Endothelial cell (in vitro differentiated cells): ENCODE measurements at regions not wholly inside any gene's neighbourhood (a gene's known extent, or its start where the extent isn't known, plus 50 kb on each side); places are given as distances from the start of the nearest gene placed in this dataset.

Source experiments
- DNase-seq: peaks from one replicate; pipeline ENCODE4 v3.0.0; 2021; ENCODE audit warnings: low spot score
- H3K27ac Mint-ChIP-seq: one replicate; pipeline ENCODE4 v1.8.0; 2021; ENCODE audit warnings: mixed read lengths, inconsistent platforms; ENCODE audit not compliant: unreplicated experiment
- H3K27me3 Mint-ChIP-seq: one replicate; pipeline ENCODE4 v1.8.0; 2021; ENCODE audit warnings: mild to moderate bottlenecking, moderate library complexity, mixed read lengths, inconsistent platforms; ENCODE audit not compliant: unreplicated experiment
- H3K36me3 Mint-ChIP-seq: one replicate; pipeline ENCODE4 v1.8.0; 2021; ENCODE audit warnings: mild to moderate bottlenecking, low read depth, mixed read lengths, inconsistent platforms; ENCODE audit not compliant: unreplicated experiment
- H3K4me1 Mint-ChIP-seq: one replicate; pipeline ENCODE4 v1.8.0; 2021; ENCODE audit warnings: mild to moderate bottlenecking, mixed read lengths, inconsistent platforms; ENCODE audit not compliant: unreplicated experiment
- H3K4me3 Mint-ChIP-seq: one replicate; pipeline ENCODE4 v1.8.0; 2021; ENCODE audit warnings: mild to moderate bottlenecking, mixed read lengths, inconsistent platforms; ENCODE audit not compliant: unreplicated experiment
- H3K9me3 Mint-ChIP-seq: one replicate; pipeline ENCODE4 v1.8.0; 2021; ENCODE audit warnings: mixed read lengths, inconsistent platforms; ENCODE audit not compliant: unreplicated experiment
- TF ChIP-seq, protein P1 (sequence below): fragments of 200-600 bp; sonication (generic); IDR thresholded peaks from one replicate; pipeline ENCODE4 v1.5.0; 2021; ENCODE audit warnings: antibody characterized with exemption; ENCODE audit not compliant: unreplicated experiment

DNA sequence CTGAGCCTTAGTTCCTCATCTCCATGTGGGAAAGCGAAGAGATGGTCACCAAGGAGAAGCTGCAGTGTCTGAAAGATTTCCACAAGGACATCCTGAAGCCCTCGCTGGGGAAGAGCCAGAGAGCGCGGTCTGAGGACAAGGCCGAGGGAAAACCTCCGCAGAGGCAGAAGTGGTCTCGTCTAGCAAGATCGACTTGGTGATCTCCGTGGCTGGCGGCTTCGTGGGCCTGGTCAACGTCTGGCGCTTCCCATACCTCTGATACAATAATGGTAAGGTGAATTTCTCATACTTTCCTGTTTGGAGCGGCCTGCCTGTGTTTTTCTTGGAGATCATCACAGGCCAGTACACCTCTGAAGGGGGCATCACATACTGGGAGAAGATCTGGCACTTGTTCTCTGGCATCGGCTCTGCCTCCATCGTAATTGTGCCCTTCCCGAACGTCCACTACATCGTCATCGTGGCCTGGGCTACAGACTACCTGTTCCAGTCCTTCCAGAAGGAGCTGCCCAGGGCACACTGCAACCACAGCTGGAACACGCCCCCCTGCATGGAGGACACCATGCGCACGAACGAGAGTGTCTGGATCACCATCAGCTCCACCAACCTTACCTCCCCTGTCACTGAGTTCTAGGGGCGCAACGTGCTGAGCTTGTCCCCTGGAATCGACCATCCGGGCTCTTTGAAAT is 841.1 kb upstream of the TMPRSS15 start:
- Mint-ChIP-seq H3K9me3 (no peaks in the 10 kb centered on the region), H3K27ac (no peak overlapping the region), H3K27me3 (no peaks in the 10 kb centered on the region), H3K4me3 (no peak overlapping the region), H3K4me1 (no peaks in the 10 kb centered on the region), H3K36me3 (no peaks in the 10 kb centered on the region)
- no peak for DNase-seq
- TF ChIP-seq, protein P1, sequence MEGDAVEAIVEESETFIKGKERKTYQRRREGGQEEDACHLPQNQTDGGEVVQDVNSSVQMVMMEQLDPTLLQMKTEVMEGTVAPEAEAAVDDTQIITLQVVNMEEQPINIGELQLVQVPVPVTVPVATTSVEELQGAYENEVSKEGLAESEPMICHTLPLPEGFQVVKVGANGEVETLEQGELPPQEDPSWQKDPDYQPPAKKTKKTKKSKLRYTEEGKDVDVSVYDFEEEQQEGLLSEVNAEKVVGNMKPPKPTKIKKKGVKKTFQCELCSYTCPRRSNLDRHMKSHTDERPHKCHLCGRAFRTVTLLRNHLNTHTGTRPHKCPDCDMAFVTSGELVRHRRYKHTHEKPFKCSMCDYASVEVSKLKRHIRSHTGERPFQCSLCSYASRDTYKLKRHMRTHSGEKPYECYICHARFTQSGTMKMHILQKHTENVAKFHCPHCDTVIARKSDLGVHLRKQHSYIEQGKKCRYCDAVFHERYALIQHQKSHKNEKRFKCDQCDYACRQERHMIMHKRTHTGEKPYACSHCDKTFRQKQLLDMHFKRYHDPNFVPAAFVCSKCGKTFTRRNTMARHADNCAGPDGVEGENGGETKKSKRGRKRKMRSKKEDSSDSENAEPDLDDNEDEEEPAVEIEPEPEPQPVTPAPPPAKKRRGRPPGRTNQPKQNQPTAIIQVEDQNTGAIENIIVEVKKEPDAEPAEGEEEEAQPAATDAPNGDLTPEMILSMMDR, result no peak

DNA sequence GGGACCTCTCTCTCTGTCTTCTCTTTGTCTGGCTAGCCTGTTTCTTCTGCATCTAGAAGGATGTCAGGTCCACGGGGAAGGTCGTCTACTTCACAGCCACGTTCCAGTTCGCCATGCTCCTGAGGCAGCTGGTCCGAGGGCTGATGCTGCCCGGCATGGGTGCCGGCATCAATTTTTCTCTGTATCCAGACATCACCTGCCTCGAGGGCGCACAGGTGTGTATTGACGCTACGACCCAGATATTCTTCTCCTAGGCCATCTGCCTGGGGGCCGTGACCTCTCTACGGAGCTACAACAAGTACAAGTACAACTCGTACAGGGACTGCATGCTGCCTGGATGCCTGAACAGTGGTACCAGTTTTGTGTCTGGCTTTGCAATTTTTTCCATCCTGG is 841.6 kb upstream of the TMPRSS15 start:
- Mint-ChIP-seq H3K36me3 (no peaks in the 10 kb centered on the region), H3K4me3 (no peak overlapping the region), H3K9me3 (no peaks in the 10 kb centered on the region), H3K4me1 (no peaks in the 10 kb centered on the region), H3K27ac (no peak overlapping the region), H3K27me3 (no peaks in the 10 kb centered on the region)
- no peak for DNase-seq
- TF ChIP-seq, protein P1, result no peak

DNA sequence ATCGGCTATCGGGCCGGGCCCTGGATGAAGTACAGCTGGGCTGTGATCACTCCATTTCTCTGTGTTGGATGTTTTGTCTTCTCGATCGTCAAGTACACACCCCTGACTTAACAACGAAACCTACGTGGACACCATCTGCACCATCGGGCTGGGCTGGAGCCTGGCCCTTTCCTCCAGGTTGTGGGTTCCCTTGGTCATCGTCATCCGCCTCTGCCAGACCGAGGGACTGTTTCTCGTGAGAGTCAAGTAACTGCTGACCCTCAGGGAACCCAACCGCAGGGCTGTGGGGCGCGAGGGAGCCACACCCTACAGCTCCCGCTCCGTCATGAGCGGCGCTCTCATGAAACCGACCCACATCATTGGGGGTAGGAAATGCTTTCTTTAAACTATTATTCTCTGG is 842.4 kb upstream of the TMPRSS15 start:
- H3K36me3 Mint-ChIP-seq, result no peaks in the 10 kb centered on the region
- H3K27me3 Mint-ChIP-seq, result no peaks in the 10 kb centered on the region
- H3K4me1 Mint-ChIP-seq, result no peaks in the 10 kb centered on the region
- no peaks in the 10 kb centered on the region for H3K9me3 Mint-ChIP-seq
- no peak overlapping the region for H3K27ac Mint-ChIP-seq
- no peak overlapping the region for H3K4me3 Mint-ChIP-seq
- DNase-seq, result no peak
- TF ChIP-seq, protein P1, result no peak

DNA sequence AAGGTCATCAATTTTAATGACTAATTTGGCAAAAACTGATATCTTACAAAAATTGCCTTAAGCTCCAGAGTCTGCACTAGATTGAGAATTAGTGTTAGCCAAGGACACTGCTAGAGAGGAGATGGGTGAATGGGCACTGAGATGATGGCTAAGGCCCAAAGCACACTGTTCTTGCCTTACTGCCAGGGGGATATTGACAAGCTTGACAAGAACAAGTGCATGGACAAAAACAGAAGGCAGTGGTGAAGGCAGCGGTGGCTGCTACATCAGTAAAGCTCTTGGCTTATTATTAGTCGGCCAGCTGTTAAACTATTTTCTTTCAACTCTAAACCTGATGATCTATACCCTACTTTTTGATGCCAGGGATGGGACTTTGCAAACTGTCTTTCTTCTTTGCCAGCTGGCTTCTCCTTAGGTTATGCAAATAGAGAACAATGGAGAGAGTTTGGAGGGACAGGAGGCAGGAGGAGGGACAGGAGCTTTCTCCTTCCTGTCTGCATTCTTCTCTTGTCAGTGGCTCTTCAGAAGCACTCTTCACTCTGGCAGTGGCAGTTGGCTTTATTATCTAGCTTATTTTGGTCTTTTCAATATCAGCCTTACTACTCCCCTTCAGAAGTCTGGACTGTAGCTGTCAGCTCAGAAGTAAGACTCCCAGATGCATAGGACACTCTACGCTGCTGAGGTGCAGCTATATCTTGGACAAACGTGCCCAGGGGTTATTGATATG is 853.5 kb upstream of the TMPRSS15 start:
- no peaks in the 10 kb centered on the region for H3K27me3 Mint-ChIP-seq
- peaks cover 4% of the 10 kb centered on the region for H3K4me1 Mint-ChIP-seq
- no peak overlapping the region for H3K27ac Mint-ChIP-seq
- TF ChIP-seq, protein P1, result no peak
- no peaks in the 10 kb centered on the region for H3K36me3 Mint-ChIP-seq
- no peak overlapping the region for H3K4me3 Mint-ChIP-seq
- H3K9me3 Mint-ChIP-seq, result no peaks in the 10 kb centered on the region
- no peak for DNase-seq

DNA sequence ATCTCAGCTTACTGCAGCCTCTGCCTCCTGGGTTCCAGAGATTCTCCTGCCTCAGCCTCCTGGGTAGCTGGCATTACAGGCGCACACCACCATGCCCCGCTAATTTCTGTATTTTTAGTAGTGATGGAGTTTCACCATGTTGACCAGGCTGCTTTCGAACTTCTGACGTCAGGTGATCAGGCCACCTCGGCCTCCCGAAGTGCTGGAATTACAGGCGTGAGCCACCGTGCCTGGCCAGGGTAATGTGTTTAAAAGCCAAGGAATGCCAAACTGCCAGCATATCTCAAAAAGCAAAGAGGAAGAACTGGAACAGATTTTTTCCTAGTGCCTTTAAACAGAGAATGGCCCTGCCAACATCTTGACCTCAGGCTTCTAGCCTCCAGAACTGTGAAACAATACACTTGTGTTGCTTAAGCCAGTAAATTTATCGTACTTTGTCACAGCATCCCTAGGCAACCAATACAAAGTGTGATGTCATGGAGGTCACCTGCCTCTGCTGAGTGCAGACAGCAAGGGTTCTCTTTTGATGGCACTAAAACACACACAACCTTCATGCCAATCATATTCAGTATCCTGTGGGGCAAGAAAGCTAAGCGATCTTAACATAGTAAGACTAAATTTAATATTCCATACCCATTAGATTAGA is 858.3 kb upstream of the TMPRSS15 start:
- DNase-seq, result no peak
- H3K4me1 Mint-ChIP-seq, result peaks cover 3% of the 10 kb centered on the region
- no peaks in the 10 kb centered on the region for H3K9me3 Mint-ChIP-seq
- no peaks in the 10 kb centered on the region for H3K36me3 Mint-ChIP-seq
- H3K27me3 Mint-ChIP-seq, result peaks cover 2% of the 10 kb centered on the region
- no peak overlapping the region for H3K4me3 Mint-ChIP-seq
- TF ChIP-seq, protein P1, result no peak
- H3K27ac Mint-ChIP-seq, result peak overlapping the region; percentile 48
